Ishikawa (cell line): ENCODE measurements at regions not wholly inside any gene's neighbourhood (a gene's known extent, or its start where the extent isn't known, plus 50 kb on each side); places are given as distances from the start of the nearest gene placed in this dataset.

Experiments
- CEBPB ChIP-seq: IDR thresholded peaks from 2 replicates; pipeline ENCODE4 v1.6.1; 2012
- CREB1 ChIP-seq: IDR thresholded peaks from 2 replicates; pipeline ENCODE4 v1.6.1; 2012; ENCODE audit warnings: low read depth
- EGR1 ChIP-seq: IDR thresholded peaks from 2 replicates; pipeline ENCODE4 v1.6.1; 2012
- EP300 ChIP-seq: IDR thresholded peaks from 2 replicates; pipeline ENCODE4 v1.6.1; 2012; ENCODE audit warnings: borderline replicate concordance
- FOXM1 ChIP-seq: IDR thresholded peaks from 2 replicates; pipeline ENCODE4 v1.6.1; 2012; ENCODE audit warnings: low read depth, borderline replicate concordance
- NFIC ChIP-seq: IDR thresholded peaks from 2 replicates; pipeline ENCODE4 v1.6.1; 2012
- RAD21 ChIP-seq: IDR thresholded peaks from 2 replicates; pipeline ENCODE4 v1.6.1; 2012; ENCODE audit warnings: low read depth
- TAF1 ChIP-seq: IDR thresholded peaks from 2 replicates; pipeline ENCODE4 v1.6.1; 2012; ENCODE audit warnings: low read depth, mild to moderate bottlenecking
- TCF12 ChIP-seq: IDR thresholded peaks from 2 replicates; pipeline ENCODE4 v1.6.1; 2012; ENCODE audit warnings: low read depth
- TEAD4 ChIP-seq: IDR thresholded peaks from 2 replicates; pipeline ENCODE4 v1.6.1; 2012
- YY1 ChIP-seq: IDR thresholded peaks from 2 replicates; pipeline ENCODE4 v1.6.1; 2012; ENCODE audit warnings: low read depth
- ZBTB7A ChIP-seq: IDR thresholded peaks from 2 replicates; pipeline ENCODE4 v1.6.1; 2012; ENCODE audit warnings: low read depth
- TF ChIP-seq, protein P1 (sequence below): IDR thresholded peaks from 2 replicates; pipeline ENCODE4 v1.6.1; 2012; ENCODE audit warnings: low read depth, mild to moderate bottlenecking
- TF ChIP-seq, protein P2 (sequence below): IDR thresholded peaks from 2 replicates; pipeline ENCODE4 v1.6.1; 2012
- TF ChIP-seq, protein P3 (sequence below): IDR thresholded peaks from 2 replicates; pipeline ENCODE4 v1.6.1; 2012

DNA sequence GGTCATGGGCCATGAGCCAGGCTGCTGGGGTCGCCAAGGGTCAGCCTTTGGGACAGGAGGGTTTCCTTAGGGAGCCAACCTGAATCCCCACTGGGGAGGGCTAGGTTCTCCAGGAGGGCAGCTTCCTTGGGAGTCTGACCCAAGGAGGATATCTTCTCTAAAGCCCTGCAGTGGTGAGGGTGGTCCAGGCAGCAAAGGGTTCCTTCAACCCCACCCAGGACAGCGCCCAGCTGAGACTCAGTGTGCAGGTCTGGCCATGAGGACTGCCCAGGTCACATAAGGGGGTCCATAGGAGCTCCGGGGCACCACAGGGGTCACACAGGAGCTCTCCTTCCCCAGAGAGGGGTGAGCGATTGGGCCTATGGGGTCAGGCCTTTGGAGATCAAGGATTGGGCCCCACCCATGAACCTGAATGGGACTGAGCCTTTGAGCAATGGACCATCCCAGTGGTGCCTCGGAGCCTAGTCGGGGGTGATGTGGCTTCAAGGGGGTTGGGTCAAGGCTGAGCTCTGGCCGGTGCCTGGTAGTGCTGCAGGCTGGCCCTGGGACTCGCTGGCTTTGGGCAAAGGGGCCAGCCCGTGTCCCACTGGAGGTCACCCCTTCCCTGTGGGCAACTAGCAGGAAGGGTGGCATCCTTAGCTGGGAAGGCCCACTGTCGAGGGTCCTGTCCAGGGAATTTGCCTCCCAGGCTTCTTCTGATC lies 216.5 kb downstream of the SNRPN start:
- no peak for TF ChIP-seq NFIC
- TF ChIP-seq TEAD4, result no peak
- TF ChIP-seq CREB1, result no peak
- TF ChIP-seq, protein P1, sequence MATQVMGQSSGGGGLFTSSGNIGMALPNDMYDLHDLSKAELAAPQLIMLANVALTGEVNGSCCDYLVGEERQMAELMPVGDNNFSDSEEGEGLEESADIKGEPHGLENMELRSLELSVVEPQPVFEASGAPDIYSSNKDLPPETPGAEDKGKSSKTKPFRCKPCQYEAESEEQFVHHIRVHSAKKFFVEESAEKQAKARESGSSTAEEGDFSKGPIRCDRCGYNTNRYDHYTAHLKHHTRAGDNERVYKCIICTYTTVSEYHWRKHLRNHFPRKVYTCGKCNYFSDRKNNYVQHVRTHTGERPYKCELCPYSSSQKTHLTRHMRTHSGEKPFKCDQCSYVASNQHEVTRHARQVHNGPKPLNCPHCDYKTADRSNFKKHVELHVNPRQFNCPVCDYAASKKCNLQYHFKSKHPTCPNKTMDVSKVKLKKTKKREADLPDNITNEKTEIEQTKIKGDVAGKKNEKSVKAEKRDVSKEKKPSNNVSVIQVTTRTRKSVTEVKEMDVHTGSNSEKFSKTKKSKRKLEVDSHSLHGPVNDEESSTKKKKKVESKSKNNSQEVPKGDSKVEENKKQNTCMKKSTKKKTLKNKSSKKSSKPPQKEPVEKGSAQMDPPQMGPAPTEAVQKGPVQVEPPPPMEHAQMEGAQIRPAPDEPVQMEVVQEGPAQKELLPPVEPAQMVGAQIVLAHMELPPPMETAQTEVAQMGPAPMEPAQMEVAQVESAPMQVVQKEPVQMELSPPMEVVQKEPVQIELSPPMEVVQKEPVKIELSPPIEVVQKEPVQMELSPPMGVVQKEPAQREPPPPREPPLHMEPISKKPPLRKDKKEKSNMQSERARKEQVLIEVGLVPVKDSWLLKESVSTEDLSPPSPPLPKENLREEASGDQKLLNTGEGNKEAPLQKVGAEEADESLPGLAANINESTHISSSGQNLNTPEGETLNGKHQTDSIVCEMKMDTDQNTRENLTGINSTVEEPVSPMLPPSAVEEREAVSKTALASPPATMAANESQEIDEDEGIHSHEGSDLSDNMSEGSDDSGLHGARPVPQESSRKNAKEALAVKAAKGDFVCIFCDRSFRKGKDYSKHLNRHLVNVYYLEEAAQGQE, result no peak
- TF ChIP-seq CEBPB, result no peak
- TF ChIP-seq EGR1, result no peak
- no peak for TF ChIP-seq FOXM1
- no peak for TF ChIP-seq TCF12
- no peak for TF ChIP-seq YY1
- TF ChIP-seq, protein P2, sequence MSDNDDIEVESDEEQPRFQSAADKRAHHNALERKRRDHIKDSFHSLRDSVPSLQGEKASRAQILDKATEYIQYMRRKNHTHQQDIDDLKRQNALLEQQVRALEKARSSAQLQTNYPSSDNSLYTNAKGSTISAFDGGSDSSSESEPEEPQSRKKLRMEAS, result no peak
- no peak for TF ChIP-seq TAF1
- TF ChIP-seq RAD21, result no peak
- TF ChIP-seq ZBTB7A, result no peak

DNA sequence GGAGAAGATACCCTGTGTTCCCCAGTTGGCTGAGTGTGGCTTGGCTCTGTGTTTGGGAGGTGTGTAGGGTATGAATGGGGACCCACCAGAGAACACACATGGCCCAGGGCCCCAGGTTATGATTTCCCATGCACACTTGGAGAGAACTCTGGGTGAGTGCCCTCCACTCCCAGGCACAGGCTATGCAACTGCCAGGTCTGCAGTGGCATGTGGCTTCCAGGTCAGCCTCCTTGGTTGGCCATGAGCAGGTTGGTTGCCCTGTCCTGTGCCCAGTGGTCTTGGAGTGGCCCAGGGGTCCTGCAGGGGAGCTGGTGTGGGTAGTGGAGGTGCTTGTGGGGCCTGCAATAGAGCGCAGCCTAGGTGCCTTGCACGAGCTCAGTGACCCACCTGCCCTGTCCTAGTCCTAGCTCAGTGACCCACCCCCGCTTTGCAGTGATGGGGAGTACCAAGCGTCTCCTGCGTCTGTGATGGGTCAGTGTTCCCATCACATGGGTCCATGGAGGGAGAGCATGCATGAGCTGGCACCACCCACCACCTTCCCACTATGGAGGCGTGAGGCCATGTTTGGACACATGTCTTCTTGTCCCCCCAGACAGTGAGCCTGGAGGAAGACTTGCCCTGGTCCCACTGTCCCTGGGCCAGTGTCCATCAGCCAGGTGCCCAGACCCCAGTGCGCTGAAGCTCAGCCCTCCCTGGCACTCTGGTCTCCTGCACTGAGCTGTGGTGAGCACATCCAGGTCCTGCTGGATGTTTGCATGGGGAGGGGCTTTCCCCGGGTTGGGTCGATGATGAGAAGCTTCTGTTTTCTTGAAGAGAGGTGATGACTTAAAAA lies 217.3 kb downstream of the SNRPN start:
- TF ChIP-seq, protein P3, sequence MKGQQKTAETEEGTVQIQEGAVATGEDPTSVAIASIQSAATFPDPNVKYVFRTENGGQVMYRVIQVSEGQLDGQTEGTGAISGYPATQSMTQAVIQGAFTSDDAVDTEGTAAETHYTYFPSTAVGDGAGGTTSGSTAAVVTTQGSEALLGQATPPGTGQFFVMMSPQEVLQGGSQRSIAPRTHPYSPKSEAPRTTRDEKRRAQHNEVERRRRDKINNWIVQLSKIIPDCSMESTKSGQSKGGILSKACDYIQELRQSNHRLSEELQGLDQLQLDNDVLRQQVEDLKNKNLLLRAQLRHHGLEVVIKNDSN, result no peak
- TF ChIP-seq EGR1, result no peak
- TF ChIP-seq TAF1, result no peak
- TF ChIP-seq NFIC, result no peak
- TF ChIP-seq TCF12, result no peak
- TF ChIP-seq CREB1, result no peak

DNA sequence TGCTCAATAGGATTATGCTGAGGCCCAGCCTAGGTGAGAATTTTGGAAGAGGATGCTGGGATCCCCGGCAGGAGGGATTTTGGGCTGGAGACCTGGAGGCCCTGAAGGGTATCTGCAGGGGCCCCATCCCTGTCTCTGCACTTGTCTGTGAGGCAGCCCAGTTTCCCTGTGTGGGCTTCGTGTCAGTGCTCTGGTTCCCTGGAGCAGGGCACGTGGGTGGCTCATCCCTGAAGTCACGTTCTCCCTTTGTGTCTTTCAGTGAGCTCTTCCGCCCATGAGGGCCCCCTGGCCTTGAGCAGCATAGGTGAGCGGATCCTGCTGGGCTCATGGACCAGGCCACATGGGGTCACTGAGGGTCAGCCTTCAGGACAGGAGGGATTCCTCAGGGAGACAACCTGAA lies 217.9 kb downstream of the SNRPN start:
- TF ChIP-seq CEBPB (no peak), NFIC (no peak), ZBTB7A (no peak), FOXM1 (no peak), TEAD4 (no peak), EP300 (no peak), TAF1 (no peak), TCF12 (no peak), RAD21 (no peak), EGR1 (no peak), CREB1 (no peak), YY1 (no peak)
- TF ChIP-seq, protein P2, result no peak
- TF ChIP-seq, protein P1, result no peak
- TF ChIP-seq, protein P3, result no peak

DNA sequence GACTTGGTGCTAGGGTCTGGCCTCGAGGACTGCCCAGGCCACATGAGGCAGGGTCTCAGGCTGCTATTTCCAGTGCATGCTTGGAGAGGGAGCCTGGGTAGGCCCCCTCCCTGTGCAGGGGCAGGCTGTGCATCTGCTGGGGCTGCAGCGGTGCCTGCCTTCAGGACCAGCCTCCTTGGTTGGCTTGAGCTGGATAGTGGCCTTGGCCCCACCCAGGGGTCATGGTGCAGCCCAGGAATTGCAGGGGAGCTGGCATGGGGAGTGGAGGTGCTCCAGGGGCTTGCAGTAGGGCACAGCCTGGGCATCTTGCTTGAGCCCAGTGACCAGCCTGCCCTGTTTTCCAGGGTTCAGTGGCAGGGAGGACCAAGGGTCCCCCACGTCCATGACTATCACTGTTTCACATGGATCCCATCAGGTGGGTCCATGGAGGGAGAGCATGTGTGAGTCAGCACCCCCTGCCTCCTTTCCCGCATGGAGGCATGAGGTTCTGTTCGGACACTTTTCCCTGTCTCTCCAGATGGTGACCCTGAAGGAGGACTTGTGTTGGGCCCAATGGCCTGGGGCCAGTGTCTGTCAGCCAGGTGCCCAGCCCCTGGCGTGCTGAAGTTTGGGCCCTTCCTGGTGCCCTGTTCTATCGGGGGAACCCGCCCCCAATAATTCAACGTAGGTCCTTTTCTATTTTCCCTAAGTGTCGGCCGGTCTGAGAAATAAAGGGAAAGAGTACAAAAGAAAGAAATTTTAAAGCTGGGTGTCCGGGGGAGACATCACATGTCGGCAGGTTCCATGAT lies 218.6 kb downstream of the SNRPN start:
- TF ChIP-seq TCF12 (no peak), EGR1 (no peak), ZBTB7A (no peak), FOXM1 (no peak), RAD21 (no peak), YY1 (no peak), TEAD4 (no peak), NFIC (no peak), EP300 (no peak), CEBPB (no peak), CREB1 (no peak), TAF1 (no peak)
- TF ChIP-seq, protein P2, result no peak
- TF ChIP-seq, protein P3, result no peak
- TF ChIP-seq, protein P1, result no peak
